GM12878 (cell line): ENCODE measurements at regions not wholly inside any gene's neighbourhood (a gene's known extent, or its start where the extent isn't known, plus 50 kb on each side); places are given as distances from the start of the nearest gene placed in this dataset.

Experiments used
- EGR1 ChIP-seq, 2 experiments: IDR thresholded peaks; 1 replicate in 1 of 2; 2 replicates in 1 of 2; pipeline ENCODE4 v1.6.1; 2011 to 2012; ENCODE audit warnings: low read depth in 2 of 2, low read length in 2 of 2, borderline replicate concordance in 1 of 2, mild to moderate bottlenecking in 1 of 2, moderate library complexity in 1 of 2
- ETV6 ChIP-seq, 2 experiments: fragments of 450-650 bp in 1 of 2; IDR thresholded peaks in 1 of 2; conservative IDR thresholded peaks in 1 of 2; 2 replicates each; pipeline ENCODE4 v1.6.1; 2014; ENCODE audit warnings: antibody characterized with exemption in 1 of 2, borderline replicate concordance in 1 of 2, low read depth in 1 of 2, mild to moderate bottlenecking in 1 of 2, moderate library complexity in 1 of 2
- GATAD2B ChIP-seq: fragments of 450-650 bp; conservative IDR thresholded peaks from 2 replicates; pipeline ENCODE4 v1.6.1; 2017; ENCODE audit warnings: low read depth, mild to moderate bottlenecking, moderate library complexity
- IRF4 ChIP-seq: IDR thresholded peaks from 2 replicates; pipeline ENCODE4 v1.6.1; 2011; ENCODE audit warnings: low read depth, low read length
- MTA3 ChIP-seq: IDR thresholded peaks from 2 replicates; pipeline ENCODE4 v1.6.1; 2012; ENCODE audit warnings: low read length, inconsistent platforms, borderline replicate concordance
- MYC ChIP-seq: IDR thresholded peaks from 2 replicates; pipeline ENCODE4 v1.6.1; 2011; ENCODE audit warnings: mild to moderate bottlenecking, low read length, moderate library complexity, inconsistent platforms; ENCODE audit not compliant: insufficient read depth, insufficient replicate concordance, insufficient read length, severe bottlenecking
- RAD21 ChIP-seq: IDR thresholded peaks from 2 replicates; pipeline ENCODE4 v1.6.1; 2011; ENCODE audit warnings: mild to moderate bottlenecking, low read depth, low read length, moderate library complexity; ENCODE audit not compliant: insufficient read depth
- STAT3 ChIP-seq: IDR thresholded peaks from 2 replicates; pipeline ENCODE4 v1.6.1; 2011; ENCODE audit warnings: low read depth, low read length, improper control_type of control experiment
- TCF3 ChIP-seq: IDR thresholded peaks from 2 replicates; pipeline ENCODE4 v1.6.1; 2012; ENCODE audit warnings: low read depth, mild to moderate bottlenecking, low read length, borderline replicate concordance; ENCODE audit not compliant: insufficient read depth
- TCF7 ChIP-seq: IDR thresholded peaks from 2 replicates; pipeline ENCODE4 v1.6.1; 2014; ENCODE audit warnings: antibody characterized with exemption, borderline replicate concordance
- YBX1 ChIP-seq: fragments of 450-650 bp; IDR thresholded peaks from 2 replicates; pipeline ENCODE4 v1.6.1; 2016; ENCODE audit warnings: antibody characterized with exemption
- ZBTB33 ChIP-seq: fragments of 450-650 bp; IDR thresholded peaks from 2 replicates; pipeline ENCODE4 v1.6.1; 2017; ENCODE audit warnings: mild to moderate bottlenecking
- ZNF24 ChIP-seq: fragments of 450-650 bp; IDR thresholded peaks from 2 replicates; pipeline ENCODE4 v1.6.1; 2017; ENCODE audit warnings: antibody characterized with exemption, mild to moderate bottlenecking
- TF ChIP-seq, protein P1 (sequence below): IDR thresholded peaks from 2 replicates; pipeline ENCODE4 v1.6.1; 2012; ENCODE audit warnings: improper control_type of control experiment, low read depth, low read length; ENCODE audit not compliant: insufficient replicate concordance
- TF ChIP-seq, protein P2 (sequence below): fragments of 450-650 bp; formaldehyde crosslinking; IDR thresholded peaks from 2 replicates; pipeline ENCODE4 v1.5.0; 2022; ENCODE audit warnings: mild to moderate bottlenecking, missing genetic modification characterization
- TF ChIP-seq, protein P3 (sequence below): fragments of 450-650 bp; IDR thresholded peaks from 2 replicates; pipeline ENCODE4 v1.6.1; 2017; ENCODE audit warnings: mild to moderate bottlenecking, low read depth, inconsistent platforms; ENCODE audit not compliant: poor library complexity, severe bottlenecking

GRCh38 chr6:149211046-149211571, 106.4 kb upstream of the TAB2 start (continued):
- TF ChIP-seq, protein P1, sequence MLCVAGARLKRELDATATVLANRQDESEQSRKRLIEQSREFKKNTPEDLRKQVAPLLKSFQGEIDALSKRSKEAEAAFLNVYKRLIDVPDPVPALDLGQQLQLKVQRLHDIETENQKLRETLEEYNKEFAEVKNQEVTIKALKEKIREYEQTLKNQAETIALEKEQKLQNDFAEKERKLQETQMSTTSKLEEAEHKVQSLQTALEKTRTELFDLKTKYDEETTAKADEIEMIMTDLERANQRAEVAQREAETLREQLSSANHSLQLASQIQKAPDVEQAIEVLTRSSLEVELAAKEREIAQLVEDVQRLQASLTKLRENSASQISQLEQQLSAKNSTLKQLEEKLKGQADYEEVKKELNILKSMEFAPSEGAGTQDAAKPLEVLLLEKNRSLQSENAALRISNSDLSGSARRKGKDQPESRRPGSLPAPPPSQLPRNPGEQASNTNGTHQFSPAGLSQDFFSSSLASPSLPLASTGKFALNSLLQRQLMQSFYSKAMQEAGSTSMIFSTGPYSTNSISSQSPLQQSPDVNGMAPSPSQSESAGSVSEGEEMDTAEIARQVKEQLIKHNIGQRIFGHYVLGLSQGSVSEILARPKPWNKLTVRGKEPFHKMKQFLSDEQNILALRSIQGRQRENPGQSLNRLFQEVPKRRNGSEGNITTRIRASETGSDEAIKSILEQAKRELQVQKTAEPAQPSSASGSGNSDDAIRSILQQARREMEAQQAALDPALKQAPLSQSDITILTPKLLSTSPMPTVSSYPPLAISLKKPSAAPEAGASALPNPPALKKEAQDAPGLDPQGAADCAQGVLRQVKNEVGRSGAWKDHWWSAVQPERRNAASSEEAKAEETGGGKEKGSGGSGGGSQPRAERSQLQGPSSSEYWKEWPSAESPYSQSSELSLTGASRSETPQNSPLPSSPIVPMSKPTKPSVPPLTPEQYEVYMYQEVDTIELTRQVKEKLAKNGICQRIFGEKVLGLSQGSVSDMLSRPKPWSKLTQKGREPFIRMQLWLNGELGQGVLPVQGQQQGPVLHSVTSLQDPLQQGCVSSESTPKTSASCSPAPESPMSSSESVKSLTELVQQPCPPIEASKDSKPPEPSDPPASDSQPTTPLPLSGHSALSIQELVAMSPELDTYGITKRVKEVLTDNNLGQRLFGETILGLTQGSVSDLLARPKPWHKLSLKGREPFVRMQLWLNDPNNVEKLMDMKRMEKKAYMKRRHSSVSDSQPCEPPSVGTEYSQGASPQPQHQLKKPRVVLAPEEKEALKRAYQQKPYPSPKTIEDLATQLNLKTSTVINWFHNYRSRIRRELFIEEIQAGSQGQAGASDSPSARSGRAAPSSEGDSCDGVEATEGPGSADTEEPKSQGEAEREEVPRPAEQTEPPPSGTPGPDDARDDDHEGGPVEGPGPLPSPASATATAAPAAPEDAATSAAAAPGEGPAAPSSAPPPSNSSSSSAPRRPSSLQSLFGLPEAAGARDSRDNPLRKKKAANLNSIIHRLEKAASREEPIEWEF: no peak
- TF ChIP-seq IRF4 (0 out of 2 replicates have a peak, but pooled peaks have one; percentile 19), ZNF24 (no peak), GATAD2B (0 out of 2 replicates have a peak, but pooled peaks have one; percentile 31), ZBTB33 (0 out of 2 replicates have a peak, but pooled peaks have one; percentile 9), EGR1 (IDR thresholded peaks at IDR 0.05; ENCODE audit: borderline replicate concordance in 1 of 2, low read depth in 2 of 2, low read length in 2 of 2) (no peak), STAT3 (no peak), TCF3 (peak; percentile 53; the same call in 1 of the 2 replicates), RAD21 (no peak), MYC (no peak), TCF7 (no peak), MTA3 (no peak), YBX1 (no peak), ETV6 (conservative IDR thresholded peaks at IDR 0.05 in 1 of 2, IDR thresholded peaks at IDR 0.05 in 1 of 2; ENCODE audit: borderline replicate concordance in 1 of 2, low read depth in 1 of 2) (peak in 1 of 2 experiments; percentile 72; a peak in 1 of 4 replicates)
- TF ChIP-seq, protein P2, sequence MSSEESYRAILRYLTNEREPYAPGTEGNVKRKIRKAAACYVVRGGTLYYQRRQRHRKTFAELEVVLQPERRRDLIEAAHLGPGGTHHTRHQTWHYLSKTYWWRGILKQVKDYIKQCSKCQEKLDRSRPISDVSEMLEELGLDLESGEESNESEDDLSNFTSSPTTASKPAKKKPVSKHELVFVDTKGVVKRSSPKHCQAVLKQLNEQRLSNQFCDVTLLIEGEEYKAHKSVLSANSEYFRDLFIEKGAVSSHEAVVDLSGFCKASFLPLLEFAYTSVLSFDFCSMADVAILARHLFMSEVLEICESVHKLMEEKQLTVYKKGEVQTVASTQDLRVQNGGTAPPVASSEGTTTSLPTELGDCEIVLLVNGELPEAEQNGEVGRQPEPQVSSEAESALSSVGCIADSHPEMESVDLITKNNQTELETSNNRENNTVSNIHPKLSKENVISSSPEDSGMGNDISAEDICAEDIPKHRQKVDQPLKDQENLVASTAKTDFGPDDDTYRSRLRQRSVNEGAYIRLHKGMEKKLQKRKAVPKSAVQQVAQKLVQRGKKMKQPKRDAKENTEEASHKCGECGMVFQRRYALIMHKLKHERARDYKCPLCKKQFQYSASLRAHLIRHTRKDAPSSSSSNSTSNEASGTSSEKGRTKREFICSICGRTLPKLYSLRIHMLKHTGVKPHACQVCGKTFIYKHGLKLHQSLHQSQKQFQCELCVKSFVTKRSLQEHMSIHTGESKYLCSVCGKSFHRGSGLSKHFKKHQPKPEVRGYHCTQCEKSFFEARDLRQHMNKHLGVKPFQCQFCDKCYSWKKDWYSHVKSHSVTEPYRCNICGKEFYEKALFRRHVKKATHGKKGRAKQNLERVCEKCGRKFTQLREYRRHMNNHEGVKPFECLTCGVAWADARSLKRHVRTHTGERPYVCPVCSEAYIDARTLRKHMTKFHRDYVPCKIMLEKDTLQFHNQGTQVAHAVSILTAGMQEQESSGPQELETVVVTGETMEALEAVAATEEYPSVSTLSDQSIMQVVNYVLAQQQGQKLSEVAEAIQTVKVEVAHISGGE (CRISPR knock-in tag): no peak
- TF ChIP-seq, protein P3, sequence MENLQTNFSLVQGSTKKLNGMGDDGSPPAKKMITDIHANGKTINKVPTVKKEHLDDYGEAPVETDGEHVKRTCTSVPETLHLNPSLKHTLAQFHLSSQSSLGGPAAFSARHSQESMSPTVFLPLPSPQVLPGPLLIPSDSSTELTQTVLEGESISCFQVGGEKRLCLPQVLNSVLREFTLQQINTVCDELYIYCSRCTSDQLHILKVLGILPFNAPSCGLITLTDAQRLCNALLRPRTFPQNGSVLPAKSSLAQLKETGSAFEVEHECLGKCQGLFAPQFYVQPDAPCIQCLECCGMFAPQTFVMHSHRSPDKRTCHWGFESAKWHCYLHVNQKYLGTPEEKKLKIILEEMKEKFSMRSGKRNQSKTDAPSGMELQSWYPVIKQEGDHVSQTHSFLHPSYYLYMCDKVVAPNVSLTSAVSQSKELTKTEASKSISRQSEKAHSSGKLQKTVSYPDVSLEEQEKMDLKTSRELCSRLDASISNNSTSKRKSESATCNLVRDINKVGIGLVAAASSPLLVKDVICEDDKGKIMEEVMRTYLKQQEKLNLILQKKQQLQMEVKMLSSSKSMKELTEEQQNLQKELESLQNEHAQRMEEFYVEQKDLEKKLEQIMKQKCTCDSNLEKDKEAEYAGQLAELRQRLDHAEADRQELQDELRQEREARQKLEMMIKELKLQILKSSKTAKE: no peak
